NCI-H345 treated with DMSO at 0.1 percent for 48 hours (cell line): ENCODE measurements at regions not wholly inside any gene's neighbourhood (a gene's known extent, or its start where the extent isn't known, plus 50 kb on each side); places are given as distances from the start of the nearest gene placed in this dataset.

ENCODE experiments used
- DNase-seq: peaks from one replicate; lab custom pipeline; 2025; ENCODE audit not compliant: unreplicated experiment; lab: John Stamatoyannopoulos, UW

- no peak for DNase-seq
Measured at GRCh38 chr15:31857194-31857593, 173.1 kb upstream of the CHRNA7 start.

- DNase-seq = no peak
Measured at GRCh38 chr15:31858026-31858425, 172.3 kb upstream of the CHRNA7 start.

DNA sequence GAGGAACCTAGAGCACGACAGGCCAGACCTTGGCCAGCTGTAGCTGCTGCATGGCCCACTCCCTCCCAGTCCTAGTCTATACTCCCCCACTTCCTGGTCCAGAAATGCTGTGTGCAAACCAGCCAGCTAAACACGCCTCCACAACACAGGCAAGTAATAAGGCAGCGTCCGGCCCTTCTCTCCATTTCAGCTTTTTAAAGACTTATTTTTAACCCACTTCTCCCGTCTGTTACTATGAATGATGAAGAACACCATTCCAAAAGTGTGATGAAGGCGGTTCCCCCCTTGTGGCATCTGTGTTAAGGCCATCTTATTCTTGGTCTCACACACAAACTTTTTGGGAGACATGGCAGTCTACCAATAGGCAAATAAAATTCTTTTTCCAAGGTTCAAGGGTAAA is 164.1 kb upstream of the CHRNA7 start:
- no peak for DNase-seq

DNA sequence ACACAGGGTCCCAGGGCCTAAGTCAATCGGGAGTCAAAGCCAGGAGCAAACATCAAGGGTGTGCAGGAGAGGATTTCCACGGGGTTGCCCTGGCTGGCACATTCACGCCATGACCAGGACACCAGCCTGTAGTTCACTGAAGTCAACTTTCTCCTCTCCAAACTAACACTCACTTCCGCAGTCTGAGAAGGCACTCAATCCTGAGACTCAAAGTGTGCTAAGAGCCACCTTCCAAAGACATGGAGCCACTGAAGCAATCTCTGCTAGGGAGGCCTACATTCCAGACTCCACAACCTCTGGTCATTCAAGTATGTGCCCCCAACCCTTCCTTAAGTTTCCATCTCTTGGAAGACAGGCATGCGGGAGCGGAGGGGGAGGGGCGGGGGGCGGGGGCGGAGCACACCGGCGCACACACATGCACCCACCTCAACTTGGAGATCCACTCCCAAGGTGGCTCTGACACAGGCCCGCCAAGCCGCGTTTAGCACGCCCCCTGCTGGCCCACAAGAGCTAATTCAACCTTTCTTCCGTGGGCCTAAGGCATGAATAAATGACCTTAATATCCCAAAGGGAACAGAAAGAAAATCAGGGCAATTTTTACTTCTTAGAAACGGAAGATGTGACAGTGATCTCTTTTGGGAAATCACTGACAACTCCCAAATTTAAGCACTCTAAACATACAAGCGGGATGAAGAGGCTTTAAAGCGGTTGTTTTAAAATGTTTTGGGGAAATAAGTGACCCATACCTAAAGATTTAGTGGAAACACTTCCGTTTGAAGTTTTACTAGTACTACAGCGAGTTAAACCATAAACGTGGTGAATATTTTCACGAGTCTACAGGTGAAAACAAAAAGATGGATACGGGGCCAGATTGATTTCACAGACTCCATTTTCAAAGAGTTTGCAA is 162.5 kb upstream of the CHRNA7 start:
- peak; percentile 57 for DNase-seq

DNA sequence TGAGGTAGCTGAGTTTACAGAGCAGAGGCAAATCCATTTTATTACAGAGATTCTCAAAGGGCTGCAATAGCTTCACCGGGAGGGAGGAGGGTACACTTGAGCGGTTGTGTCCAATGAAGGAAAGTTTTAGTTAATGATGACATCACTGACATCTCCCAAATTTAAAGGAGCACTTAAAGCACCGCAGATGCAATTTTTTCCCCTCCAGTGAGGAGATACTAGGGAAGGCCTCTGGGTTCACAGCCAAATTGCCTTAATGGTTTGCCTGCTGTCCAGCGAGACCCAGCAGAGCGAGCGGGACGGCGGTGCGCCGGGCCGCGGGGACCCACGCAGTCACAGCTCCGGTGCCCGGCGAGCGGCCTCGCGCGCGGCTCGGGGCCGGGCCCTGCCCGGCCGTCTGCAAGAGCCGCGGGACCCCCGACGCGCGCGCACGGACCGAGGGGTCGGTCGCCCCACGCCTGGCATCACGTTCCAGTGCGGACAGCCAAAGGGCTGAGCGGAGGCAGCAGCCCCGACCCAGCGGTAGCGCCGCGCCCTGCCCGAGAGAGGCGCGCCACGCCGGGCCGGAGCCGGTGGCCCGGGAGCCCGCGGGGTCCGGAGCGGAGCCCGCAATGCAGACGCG is 160.5 kb upstream of the CHRNA7 start:
- peak; percentile 16 for DNase-seq

DNA sequence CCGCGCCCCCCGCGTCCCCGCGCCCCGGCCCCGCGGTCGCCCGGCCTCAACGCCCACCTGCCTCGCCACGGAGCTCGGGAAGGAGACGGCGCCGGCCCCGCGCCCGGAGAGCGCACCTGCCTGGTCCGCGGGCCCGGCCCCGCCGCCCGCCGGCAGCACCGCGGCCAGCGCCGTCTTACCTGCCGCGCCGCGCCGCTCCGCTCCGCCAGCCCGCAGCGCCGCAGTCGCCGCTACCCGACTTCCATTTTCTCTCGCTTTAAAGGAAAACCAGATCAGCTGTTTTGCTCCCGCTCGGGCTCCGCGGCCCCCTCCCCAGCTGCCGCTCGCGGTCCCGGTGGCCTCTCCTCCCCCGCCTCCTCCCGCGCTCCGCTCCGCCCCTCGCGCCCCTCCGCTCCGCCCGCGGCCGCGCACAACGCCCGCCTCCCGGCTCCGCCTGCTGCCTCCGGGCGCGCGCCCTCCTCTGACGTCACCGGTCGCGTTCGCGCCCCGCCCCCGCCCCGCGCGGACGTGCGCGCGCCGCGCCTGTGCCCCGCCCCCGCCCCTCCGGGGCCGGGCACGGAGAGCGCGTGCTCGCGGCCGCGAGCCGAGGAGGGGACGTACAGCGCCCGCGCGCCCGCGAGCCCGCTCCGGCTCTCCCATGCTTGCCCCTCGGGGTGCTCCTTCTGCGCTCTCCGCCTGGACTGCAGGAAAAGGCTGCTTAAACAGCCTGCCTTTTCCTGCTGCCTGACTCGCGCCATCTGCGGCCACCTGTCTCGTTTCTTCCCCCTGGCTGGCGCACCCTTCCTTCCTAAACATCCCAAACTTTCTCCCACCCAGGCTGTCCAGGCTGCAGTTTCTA is 159.8 kb upstream of the CHRNA7 start, which contains the start of gene OTUD7A:
TSS of gene OTUD7A (minus strand) at position 346 of the 838 bp plus-strand sequence.
- DNase-seq = peak; percentile 30

DNA sequence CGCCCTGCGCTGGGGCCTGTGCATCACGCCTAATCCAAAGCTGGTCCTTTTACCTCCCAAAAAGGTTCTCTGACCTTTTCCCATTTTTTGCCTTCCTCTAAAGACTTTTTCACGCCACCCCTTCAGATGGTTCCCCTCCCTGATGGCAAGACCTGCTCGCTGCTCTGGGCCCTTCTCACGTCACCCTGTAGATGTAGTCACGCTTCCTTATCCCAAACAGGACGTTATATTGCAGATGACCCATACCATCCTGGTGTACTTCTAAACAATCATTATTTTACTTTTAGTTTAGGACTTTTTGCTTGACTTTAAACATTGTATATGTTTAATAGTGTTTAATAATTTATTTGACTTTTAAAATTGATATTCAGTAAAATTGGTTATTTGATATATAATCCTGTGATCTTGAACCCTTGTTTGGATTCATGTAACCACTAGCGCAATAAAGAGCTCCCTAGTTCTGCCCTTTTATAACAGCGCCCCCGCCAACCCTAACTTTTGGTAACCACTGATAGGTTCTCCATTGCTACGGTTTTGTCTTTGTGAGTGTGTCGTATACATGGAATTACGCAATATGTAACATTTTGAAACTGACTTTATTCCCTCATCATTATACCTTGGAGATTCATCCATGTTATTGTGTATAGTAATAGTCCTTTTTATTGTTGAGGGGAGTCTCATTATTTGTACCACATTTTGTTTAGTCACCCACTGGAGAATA is 159.0 kb upstream of the CHRNA7 start:
- DNase-seq = peak; percentile 9

DNA sequence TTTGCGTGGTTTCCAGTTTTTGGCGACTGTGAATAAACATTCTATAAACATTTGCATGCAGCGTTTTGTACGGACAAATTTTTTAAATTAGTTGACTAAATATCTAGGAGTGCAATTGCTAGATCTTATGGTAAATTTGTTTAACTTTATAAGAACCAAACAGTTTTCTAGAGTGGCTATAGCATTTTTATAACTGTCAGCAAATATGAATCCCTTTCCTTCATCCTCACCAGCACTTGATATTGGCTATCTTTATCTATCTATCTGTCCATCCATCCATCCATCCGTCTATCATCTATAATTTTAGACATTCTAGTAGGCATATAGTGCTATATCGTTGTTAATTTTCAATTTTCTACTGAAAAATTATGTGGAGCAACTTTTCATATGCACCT is 158.4 kb upstream of the CHRNA7 start:
- no peak for DNase-seq

GRCh38 chr15:31887246-31887645 is 143.1 kb upstream of the CHRNA7 start:
- DNase-seq = no peak

- no peak for DNase-seq
Measured at GRCh38 chr15:31892513-31892912, 137.8 kb upstream of the CHRNA7 start.

DNA sequence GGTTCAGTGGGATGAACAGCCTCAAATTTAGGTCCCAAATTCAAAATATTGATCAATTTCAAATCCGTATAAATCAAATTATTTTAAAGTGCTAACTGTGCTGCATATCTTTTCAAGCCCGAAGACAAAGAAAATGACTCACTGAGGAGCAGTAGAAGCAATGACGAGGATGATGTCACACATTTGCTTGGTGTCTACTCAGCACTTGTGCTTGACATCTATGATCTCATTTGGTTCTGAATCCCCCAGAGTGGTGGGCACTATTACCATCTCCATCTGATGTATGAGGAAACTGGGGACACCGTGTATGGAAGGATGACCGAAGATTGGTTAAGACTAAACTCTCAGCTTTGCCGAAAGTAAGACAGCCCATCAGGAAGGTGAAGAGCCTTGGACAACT is 136.5 kb upstream of the CHRNA7 start:
- DNase-seq = no peak

- DNase-seq = no peak
Measured at GRCh38 chr15:31897746-31898145, 132.6 kb upstream of the CHRNA7 start.

DNA sequence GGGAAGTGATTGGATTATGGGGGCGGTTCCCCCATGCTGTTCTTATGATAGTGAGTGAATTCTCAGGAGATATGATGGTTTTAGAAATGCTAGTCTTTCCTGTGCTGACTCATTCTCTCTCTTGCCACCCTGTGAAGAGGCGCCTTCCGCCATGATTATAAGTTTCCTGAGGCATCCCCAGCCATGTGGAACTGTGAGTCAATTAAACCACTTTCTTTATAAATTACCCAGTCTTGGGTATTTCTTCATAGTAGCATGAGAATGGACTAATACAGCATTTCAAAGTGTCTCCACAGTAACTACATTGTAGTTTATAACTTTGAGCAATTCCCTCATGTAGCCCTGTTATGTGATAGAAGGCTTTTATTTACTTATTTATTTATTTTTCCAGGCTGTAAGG is 128.8 kb upstream of the CHRNA7 start:
- DNase-seq = no peak

DNA sequence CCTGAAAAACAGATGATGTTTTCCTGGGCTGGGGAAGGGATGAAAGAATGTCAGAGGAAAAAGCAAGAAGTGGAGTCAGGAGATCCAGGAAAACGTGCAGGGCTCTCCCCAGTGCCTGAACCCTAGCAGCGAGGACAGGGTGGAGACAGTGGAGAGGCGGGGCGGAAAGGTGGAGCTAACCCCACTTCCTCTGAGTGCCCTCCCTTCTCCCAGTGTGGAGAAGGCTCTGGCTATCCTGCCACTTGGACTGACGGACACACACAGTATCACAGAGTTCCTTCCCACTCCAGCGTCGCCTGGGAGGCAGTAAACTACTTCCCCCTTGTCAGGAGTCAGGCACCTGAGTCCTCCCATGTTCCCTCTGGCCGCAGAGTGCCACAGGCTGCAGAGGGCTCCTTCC is 125.3 kb upstream of the CHRNA7 start:
- no peak for DNase-seq

- DNase-seq = no peak
Measured at GRCh38 chr15:31925541-31925940, 104.8 kb upstream of the CHRNA7 start.

DNA sequence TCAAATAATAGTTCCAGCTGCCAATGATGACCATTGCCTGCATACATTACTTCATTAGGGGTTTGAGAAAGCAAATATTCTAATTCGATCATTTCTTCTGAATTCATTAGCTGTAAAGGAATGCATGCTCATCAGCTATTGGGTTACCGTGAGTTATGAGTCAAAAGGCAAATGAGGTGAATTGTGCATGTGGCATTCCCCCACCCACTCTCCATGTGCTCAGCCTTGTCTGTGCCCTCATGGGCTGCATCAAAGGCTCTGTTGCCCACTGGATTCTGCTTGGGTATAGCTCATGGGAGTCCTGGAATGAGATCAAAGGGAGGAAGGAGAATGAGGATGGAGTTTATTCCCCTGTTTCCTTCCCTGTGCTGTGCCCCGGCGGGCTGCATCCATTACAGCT is 99.3 kb upstream of the CHRNA7 start:
- no peak for DNase-seq

- DNase-seq = no peak
Measured at GRCh38 chr15:31932576-31932975, 97.7 kb upstream of the CHRNA7 start.

- DNase-seq = no peak
Measured at GRCh38 chr15:31934821-31935220, 95.5 kb upstream of the CHRNA7 start.

- no peak for DNase-seq
Measured at GRCh38 chr15:31953478-31953877, 76.8 kb upstream of the CHRNA7 start.

DNA sequence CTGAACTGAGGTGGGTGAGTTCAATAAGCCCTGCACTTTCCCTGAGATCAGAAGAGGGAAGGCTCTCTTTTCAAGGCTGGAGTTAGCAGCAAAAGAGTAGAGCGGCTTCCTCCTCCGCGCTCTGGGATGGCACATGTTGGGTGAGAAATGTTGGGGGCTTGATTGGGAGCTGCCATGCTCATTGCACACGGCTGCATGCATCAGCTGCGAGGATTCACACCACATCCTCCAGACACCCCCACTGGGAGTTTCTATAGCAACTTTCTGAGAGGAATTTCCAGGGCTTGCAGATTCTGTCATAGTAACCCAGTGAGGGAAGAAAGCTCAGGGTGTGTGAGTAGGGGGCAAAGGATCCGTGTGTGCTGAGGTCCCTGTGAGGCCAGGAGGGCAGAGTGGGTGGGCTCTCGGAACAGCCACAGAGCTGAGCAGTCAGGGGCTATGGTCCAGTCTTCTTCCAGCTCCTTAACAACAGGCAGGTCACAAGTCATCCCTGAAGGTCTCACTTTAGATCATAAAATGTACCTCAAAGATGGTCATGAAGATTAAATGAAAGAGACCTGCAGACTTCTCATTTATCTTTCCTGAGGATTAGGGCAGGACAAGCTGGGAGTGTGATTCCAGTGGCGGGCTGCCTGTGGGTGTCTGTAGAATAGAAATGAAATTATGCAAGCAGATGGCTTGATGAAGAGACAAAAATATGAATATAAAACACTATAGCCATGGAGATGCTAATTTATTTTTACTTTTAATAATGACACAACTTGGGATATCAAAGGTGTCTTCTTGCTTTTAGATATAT is 75.7 kb upstream of the CHRNA7 start:
- DNase-seq = no peak
